OCI-LY1 (cell line): ENCODE measurements at regions not wholly inside any gene's neighbourhood (a gene's known extent, or its start where the extent isn't known, plus 50 kb on each side); places are given as distances from the start of the nearest gene placed in this dataset.

Source experiments
- H2AFZ ChIP-seq: fragments of 200-600 bp; sonication (generic), shearing (Covaris generic); 2 replicates; pipeline ENCODE4 v1.6.0; 2014; ENCODE audit warnings: antibody characterized with exemption, mild to moderate bottlenecking, low read length
- H3F3A ChIP-seq: fragments of 200-600 bp; sonication (generic), shearing (Covaris generic); 2 replicates; pipeline ENCODE4 v1.6.0; 2014; ENCODE audit warnings: mild to moderate bottlenecking, antibody characterized with exemption, low read length, moderate library complexity; ENCODE audit not compliant: insufficient read depth
- H3K27ac ChIP-seq: fragments of 200-600 bp; sonication (generic); 2 replicates; pipeline ENCODE4 v1.5.1; 2014; ENCODE audit warnings: low read length, mixed run types, mild to moderate bottlenecking, low read depth; ENCODE audit not compliant: poor library complexity, severe bottlenecking
- H3K27me3 ChIP-seq: fragments of 200-600 bp; sonication (generic); 2 replicates; pipeline ENCODE4 v1.6.0; 2014; ENCODE audit warnings: antibody characterized with exemption, mild to moderate bottlenecking, low read length, moderate library complexity; ENCODE audit not compliant: insufficient read depth
- H3K36me3 ChIP-seq: fragments of 200-600 bp; sonication (generic); 2 replicates; pipeline ENCODE4 v1.6.1; 2014; ENCODE audit warnings: mild to moderate bottlenecking, antibody characterized with exemption, low read length, moderate library complexity, mixed read lengths; ENCODE audit not compliant: insufficient read depth
- H3K4me1 ChIP-seq: fragments of 200-600 bp; sonication (generic); 2 replicates; pipeline ENCODE4 v1.5.1; 2014; ENCODE audit warnings: mild to moderate bottlenecking, low read length, moderate library complexity; ENCODE audit not compliant: insufficient read depth, severe bottlenecking
- H3K4me2 ChIP-seq: fragments of 200-600 bp; sonication (generic), shearing (Covaris generic); 2 replicates; pipeline ENCODE4 v1.6.1; 2014; ENCODE audit warnings: low read length
- H3K4me3 ChIP-seq: fragments of 200-600 bp; sonication (generic); 2 replicates; pipeline ENCODE4 v1.5.1; 2014; ENCODE audit warnings: low read length, low read depth, mild to moderate bottlenecking, mixed read lengths; ENCODE audit not compliant: poor library complexity, severe bottlenecking
- H3K79me2 ChIP-seq: fragments of 200-600 bp; shearing (Covaris generic); 2 replicates; pipeline ENCODE4 v1.6.1; 2016; ENCODE audit warnings: mixed run types, low read length, mixed read lengths; ENCODE audit not compliant: insufficient read depth
- H3K9ac ChIP-seq: fragments of 200-600 bp; sonication (generic), shearing (Covaris generic); 2 replicates; pipeline ENCODE4 v1.6.1; 2014; ENCODE audit warnings: mild to moderate bottlenecking, low read length, mixed read lengths
- H3K9me2 ChIP-seq: fragments of 200-600 bp; sonication (generic), shearing (Covaris generic); 2 replicates; pipeline ENCODE4 v1.6.1; 2014; ENCODE audit warnings: low read depth, mild to moderate bottlenecking, low read length, mixed read lengths
- H3K9me3 ChIP-seq: fragments of 200-600 bp; shearing (Covaris generic); 2 replicates; pipeline ENCODE4 v1.6.1; 2014; ENCODE audit warnings: low read length, mixed read lengths
- H4K20me1 ChIP-seq: fragments of 200-600 bp; sonication (generic), shearing (Covaris generic); 2 replicates; pipeline ENCODE4 v1.6.0; 2016; ENCODE audit warnings: mild to moderate bottlenecking, low read length; ENCODE audit not compliant: insufficient read depth
- CTCF ChIP-seq: fragments of 200-600 bp; sonication (generic), shearing (Covaris generic); IDR thresholded peaks from 2 replicates; pipeline ENCODE4 v1.5.1; 2017; ENCODE audit warnings: mild to moderate bottlenecking, antibody characterized with exemption, low read length, moderate library complexity, mixed read lengths
- EZH2 ChIP-seq: fragments of 200-600 bp; sonication (generic), shearing (Covaris generic); IDR thresholded peaks from 2 replicates; pipeline ENCODE4 v1.8.0; 2017; ENCODE audit warnings: borderline replicate concordance, mixed run types, mild to moderate bottlenecking, antibody characterized with exemption, low read length, moderate library complexity, mixed read lengths

DNA sequence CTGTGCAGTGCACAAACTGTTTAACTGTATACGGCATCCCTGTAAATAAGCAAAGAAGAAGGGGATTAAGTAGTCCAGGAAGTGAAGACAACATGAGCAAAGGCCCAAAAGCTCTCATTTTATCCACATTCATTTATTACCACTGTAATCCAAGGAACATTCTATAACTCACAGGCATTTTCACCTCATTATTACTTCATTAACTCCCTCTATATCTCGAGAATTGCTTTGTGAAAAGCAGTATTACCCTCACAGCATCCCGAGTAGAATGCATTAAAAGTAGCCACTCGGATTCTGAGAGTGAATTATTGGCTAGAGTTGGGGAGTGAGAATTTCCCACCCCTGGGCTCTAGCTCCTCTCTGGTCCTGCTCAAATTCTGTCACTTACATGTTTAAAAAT lies 51.0 kb upstream of the CHCHD3 start:
- Histone ChIP-seq H3K27me3 (no peaks in the 10 kb centered on the region; the same call in 1 of the 2 replicates), H3K27ac (no peak overlapping the region), H3K9ac (no peak overlapping the region), H3K9me2 (no peaks in the 10 kb centered on the region), H3K4me3 (no peak overlapping the region), H3F3A (no peaks in the 10 kb centered on the region), H3K9me3 (no peaks in the 10 kb centered on the region), H3K4me2 (no peak overlapping the region), H3K4me1 (no peaks in the 10 kb centered on the region), H4K20me1 (no peaks in the 10 kb centered on the region), H3K79me2 (no peaks in the 10 kb centered on the region), H3K36me3 (no peaks in the 10 kb centered on the region; the same call in 1 of the 2 replicates), H2AFZ (no peak overlapping the region)
- TF ChIP-seq CTCF, result no peak
- TF ChIP-seq EZH2, result no peak

GRCh38 chr7:133134810-133135209 lies 52.9 kb upstream of the CHCHD3 start:
- TF ChIP-seq CTCF (no peak), EZH2 (no peak)

DNA sequence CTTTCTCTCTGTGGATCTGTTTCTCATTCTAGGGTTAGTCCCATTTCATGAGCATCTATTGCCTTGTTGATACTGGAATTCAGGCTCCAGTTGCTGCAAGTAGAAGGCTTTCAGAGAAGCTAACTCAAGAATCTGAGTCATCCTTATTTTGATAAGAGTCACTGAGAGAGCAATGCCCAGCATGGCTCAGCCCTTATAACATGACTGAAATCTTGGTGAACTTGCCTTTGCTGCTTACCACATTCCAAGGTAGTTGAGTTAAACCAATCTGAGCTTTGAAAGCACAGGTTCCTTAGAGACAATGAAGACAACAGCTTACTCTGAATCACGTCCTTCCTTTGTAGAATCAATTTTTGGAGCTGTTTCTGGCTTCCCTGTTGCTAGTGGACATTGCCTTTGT lies 53.6 kb upstream of the CHCHD3 start:
- Histone ChIP-seq H3K27ac (no peak overlapping the region), H3K4me3 (no peak overlapping the region), H3K9ac (no peak overlapping the region), H3K27me3 (no peaks in the 10 kb centered on the region; the same call in 1 of the 2 replicates), H3K79me2 (no peaks in the 10 kb centered on the region), H3K36me3 (no peaks in the 10 kb centered on the region; the same call in 1 of the 2 replicates), H4K20me1 (no peaks in the 10 kb centered on the region), H3K9me2 (no peaks in the 10 kb centered on the region), H3F3A (no peaks in the 10 kb centered on the region), H3K4me1 (no peaks in the 10 kb centered on the region), H3K4me2 (no peak overlapping the region), H2AFZ (no peak overlapping the region), H3K9me3 (no peaks in the 10 kb centered on the region)
- TF ChIP-seq EZH2 (no peak), CTCF (no peak)

More at GRCh38 chr7:133134810-133135209, 52.9 kb upstream of the CHCHD3 start:
- Histone ChIP-seq H3K36me3 (no peaks in the 10 kb centered on the region; the same call in 1 of the 2 replicates), H3K4me3 (no peak overlapping the region), H3K27ac (no peak overlapping the region), H3F3A (no peaks in the 10 kb centered on the region), H3K9me2 (no peaks in the 10 kb centered on the region), H3K79me2 (no peaks in the 10 kb centered on the region), H3K9me3 (no peaks in the 10 kb centered on the region), H3K4me1 (no peaks in the 10 kb centered on the region), H2AFZ (no peak overlapping the region), H3K27me3 (no peaks in the 10 kb centered on the region; the same call in 1 of the 2 replicates), H3K4me2 (no peak overlapping the region), H4K20me1 (no peaks in the 10 kb centered on the region), H3K9ac (no peak overlapping the region)
